ENCODE measurements at regions not wholly inside any gene's neighbourhood (a gene's known extent, or its start where the extent isn't known, plus 50 kb on each side); places are given as distances from the start of the nearest gene placed in this dataset.

DNA sequence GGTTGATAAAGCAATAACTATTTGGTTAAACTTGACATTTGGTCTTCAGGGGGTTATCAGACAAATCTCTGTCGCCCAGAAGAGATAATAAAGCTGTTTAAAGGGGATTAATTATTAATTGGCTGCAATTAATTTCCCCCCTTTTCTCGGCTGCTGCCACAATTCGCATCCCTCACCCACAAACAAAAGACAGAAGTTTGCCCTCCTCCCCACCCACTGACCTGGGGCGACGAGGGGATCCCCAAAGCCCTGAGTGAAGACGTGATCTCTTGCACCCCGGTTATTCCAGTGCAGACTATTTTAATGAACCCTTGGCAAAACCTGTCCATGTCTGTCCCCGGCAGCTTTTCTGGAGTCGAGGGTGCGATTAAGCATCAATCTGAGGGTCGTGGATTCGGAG lies 55.7 kb upstream of the TMEM33 start:
- DNase-seq (ENCODE audit: low read depth) (no peak), FAIRE-seq (no peak)
- Histone ChIP-seq H3K27me3 (ENCODE audit: control insufficient read depth, insufficient read depth, low read length) (peaks cover 54% of the 10 kb centered on the region), H3K4me3 (ENCODE audit: low read depth, low read length) (no peak overlapping the region), H3K36me3 (ENCODE audit: control insufficient read depth, insufficient read depth, low read length) (no peaks in the 10 kb centered on the region)
- TF ChIP-seq CTCF (IDR thresholded peaks at IDR 0.05; ENCODE audit: insufficient read depth, low read length, severe bottlenecking): no peak

DNA sequence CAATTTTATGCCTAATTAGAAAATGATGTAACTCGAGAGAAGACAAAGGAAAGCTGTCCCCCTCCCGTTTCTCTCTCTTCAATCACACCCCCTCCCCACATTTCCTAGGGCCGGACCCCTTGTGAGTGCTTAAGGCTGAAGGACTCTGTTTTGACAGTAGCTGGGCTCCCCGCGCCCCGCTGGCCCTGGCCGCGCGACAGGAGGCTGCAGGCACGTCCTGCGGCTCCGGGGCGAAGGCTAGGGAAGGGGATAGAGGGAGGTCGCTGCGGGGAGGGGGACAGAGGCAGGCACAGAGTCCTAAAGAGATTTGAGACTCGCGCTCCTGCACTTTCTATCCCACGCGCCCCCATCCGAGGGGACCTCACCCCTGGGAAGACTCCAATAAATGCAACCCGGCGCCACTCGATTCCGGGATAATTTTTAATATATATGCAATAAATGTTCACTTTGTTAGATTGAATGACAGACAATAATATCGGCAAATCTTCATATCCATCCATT lies 56.2 kb upstream of the TMEM33 start:
- Histone ChIP-seq H3K4me3 (ENCODE audit: low read depth, low read length) (no peak overlapping the region), H3K27me3 (ENCODE audit: control insufficient read depth, insufficient read depth, low read length) (peaks cover 59% of the 10 kb centered on the region), H3K36me3 (ENCODE audit: control insufficient read depth, insufficient read depth, low read length) (no peaks in the 10 kb centered on the region)
- DNase-seq (ENCODE audit: low read depth) (no peak), FAIRE-seq (no peak)
- TF ChIP-seq CTCF (IDR thresholded peaks at IDR 0.05; ENCODE audit: insufficient read depth, low read length, severe bottlenecking): no peak

DNA sequence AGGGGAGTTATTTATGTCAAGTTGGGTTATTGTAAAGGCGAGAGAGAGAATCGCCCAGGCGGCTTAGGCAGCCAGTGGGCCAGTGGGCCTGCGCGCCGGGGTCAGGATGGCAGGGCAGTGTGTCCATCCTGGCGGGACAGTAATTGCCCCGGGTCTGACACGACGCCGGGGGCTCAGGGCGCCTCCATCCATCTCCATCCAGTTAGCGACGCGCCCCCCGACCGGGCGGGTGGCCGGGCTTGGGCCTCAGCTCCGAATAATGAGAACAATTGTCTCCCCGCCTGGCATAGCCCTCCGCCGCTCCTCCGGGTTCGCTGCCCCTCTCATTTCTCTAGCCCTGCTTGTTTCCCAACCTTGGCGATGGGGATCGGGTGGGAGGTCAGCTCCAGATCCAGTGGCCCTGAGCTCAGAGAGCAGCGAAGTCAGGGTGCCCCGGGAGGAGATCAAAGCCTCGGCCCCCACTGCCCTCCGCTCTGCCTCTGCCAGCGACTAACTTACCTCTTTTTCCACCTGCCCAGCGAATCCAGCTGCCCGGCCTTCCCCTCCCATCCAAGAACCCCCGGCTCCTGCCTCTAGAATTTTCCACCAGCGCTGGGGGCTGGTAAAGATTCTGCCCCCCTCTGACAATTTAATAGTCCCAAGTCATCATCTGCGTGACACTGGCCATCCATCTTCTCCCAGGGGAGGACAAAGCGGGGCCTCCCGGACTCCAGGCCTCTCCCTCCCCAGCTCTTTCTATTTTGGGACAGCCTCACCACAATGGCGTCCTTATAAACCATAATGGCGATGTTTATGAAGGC lies 56.9 kb upstream of the TMEM33 start:
- DNase-seq (ENCODE audit: low read depth): no peak
- TF ChIP-seq CTCF (IDR thresholded peaks at IDR 0.05; ENCODE audit: insufficient read depth, low read length, severe bottlenecking): no peak
- no peak for FAIRE-seq

DNA sequence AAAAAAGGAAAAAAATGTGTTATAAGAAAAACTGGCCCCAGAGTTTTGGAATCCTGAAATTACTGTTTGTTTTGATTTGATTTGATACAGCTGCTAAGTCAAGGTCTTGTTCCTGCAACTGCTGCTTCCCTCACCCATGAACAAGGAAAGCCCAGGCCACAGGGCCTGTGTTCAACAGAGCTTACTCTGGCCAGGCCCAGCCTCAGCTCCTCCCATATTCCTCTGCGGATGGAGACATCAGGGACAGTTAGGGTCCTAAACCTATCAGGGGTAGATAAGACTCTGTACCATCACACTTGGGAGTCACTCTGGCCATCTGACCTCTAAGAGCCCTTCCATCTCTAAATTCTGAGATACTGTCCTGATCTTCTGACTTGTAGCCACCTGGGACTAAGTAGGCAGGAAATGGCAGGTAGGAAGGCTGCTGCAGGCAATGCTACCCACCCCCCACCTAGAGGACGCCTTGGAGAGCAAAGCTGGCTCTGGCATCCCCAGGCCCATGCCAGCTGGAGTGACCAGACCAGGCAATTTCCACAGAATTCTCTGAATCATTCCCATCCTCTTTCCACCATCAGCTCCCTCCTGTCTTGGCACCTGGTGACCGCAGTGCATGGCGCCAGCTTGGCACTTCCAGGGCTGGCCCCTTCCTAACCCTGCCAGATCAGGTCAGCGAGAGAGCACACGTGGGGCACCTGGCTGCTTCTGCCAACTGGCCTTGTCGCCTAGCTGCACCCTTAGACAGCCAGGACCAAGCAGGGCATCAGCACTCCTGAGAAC lies 58.0 kb upstream of the TMEM33 start:
- TF ChIP-seq CTCF (IDR thresholded peaks at IDR 0.05; ENCODE audit: insufficient read depth, low read length, severe bottlenecking): no peak

More for the DNA sequence above, 56.9 kb upstream of the TMEM33 start:
- Histone ChIP-seq H3K27me3 (ENCODE audit: control insufficient read depth, insufficient read depth, low read length) (peaks cover 64% of the 10 kb centered on the region), H3K4me3 (ENCODE audit: low read depth, low read length) (no peak overlapping the region), H3K36me3 (ENCODE audit: control insufficient read depth, insufficient read depth, low read length) (no peaks in the 10 kb centered on the region)

DNA sequence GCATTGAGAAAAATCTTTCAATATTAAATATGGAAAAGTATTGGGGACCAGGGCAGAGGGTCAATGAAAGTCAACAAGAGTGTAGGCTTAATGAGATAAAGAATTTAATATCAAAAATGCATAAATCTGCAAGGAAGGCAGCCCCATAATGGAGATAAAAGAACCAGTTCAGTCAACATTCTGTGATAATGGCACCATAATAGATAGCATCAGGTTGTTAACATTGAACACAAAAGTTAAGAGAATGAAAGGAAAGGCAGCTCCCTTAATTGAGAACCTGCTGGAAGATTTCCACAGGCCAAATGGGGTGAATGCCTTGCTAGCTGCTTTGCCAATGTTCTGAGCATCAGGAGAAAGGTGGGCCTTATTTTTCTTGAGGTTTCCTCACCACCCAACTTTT lies 60.4 kb upstream of the TMEM33 start:
- Histone ChIP-seq H3K27me3 (ENCODE audit: control insufficient read depth, insufficient read depth, low read length) (peaks cover 52% of the 10 kb centered on the region), H3K4me3 (ENCODE audit: low read depth, low read length) (no peak overlapping the region), H3K36me3 (ENCODE audit: control insufficient read depth, insufficient read depth, low read length) (no peaks in the 10 kb centered on the region)
- FAIRE-seq: no peak
- no peak for TF ChIP-seq CTCF (IDR thresholded peaks at IDR 0.05; ENCODE audit: insufficient read depth, low read length, severe bottlenecking)
- no peak for DNase-seq (ENCODE audit: low read depth)

More for the DNA sequence above, 58.0 kb upstream of the TMEM33 start:
- Histone ChIP-seq H3K36me3 (ENCODE audit: control insufficient read depth, insufficient read depth, low read length) (no peaks in the 10 kb centered on the region), H3K4me3 (ENCODE audit: low read depth, low read length) (no peak overlapping the region), H3K27me3 (ENCODE audit: control insufficient read depth, insufficient read depth, low read length) (peaks cover 72% of the 10 kb centered on the region)
- DNase-seq (ENCODE audit: low read depth) (no peak), FAIRE-seq (peak; percentile 73)
